Activated CD4-positive, alpha-beta memory T cell treated with anti-CD3 and anti-CD28 coated beads, Interleukin-2, amount 10 ng/mL, durations not matched to agents 7 days and 5 days (primary cell): ENCODE measurements at regions not wholly inside any gene's neighbourhood (a gene's known extent, or its start where the extent isn't known, plus 50 kb on each side); places are given as distances from the start of the nearest gene placed in this dataset.
"Not testable (repeated sequence)": the region's sequence is repeated elsewhere in the genome, so short reads cannot be mapped to it uniquely, and the experiment has no call there.

ENCODE experiments used
- CTCF ChIA-PET: fragments of 350-600 bp; sonication (Branson Sonifier 250); formaldehyde crosslinking; loops from one replicate; lab custom pipeline; 2021; ENCODE audit warnings: antibody characterized with exemption, inconsistent platforms; lab: Charles Lee
- POLR2A ChIA-PET: fragments of 350-600 bp; sonication (Branson Sonifier 250); formaldehyde crosslinking; loops from one replicate; lab custom pipeline; 2021; ENCODE audit warnings: antibody characterized with exemption; lab: Charles Lee
- DNase-seq: peaks from one replicate; pipeline ENCODE4 v3.0.0-alpha.2; 2020
- H3K27ac Mint-ChIP-seq: one replicate; pipeline ENCODE4 v1.8.0; 2021; ENCODE audit warnings: mild to moderate bottlenecking, mixed read lengths
- H3K27me3 Mint-ChIP-seq: one replicate; pipeline ENCODE4 v1.8.0; 2021; ENCODE audit warnings: mixed read lengths
- H3K36me3 Mint-ChIP-seq: one replicate; pipeline ENCODE4 v1.8.0; 2021; ENCODE audit warnings: low read depth, mixed read lengths
- H3K4me1 Mint-ChIP-seq: one replicate; pipeline ENCODE4 v1.8.0; 2021; ENCODE audit warnings: mixed read lengths
- H3K4me3 Mint-ChIP-seq: one replicate; pipeline ENCODE4 v1.8.0; 2021; ENCODE audit warnings: mild to moderate bottlenecking, mixed read lengths
- H3K9me3 Mint-ChIP-seq: one replicate; pipeline ENCODE4 v1.8.0; 2021; ENCODE audit warnings: mixed read lengths

- Mint-ChIP-seq H3K36me3 (no peaks in the 10 kb centered on the region), H3K27ac (no peak overlapping the region), H3K4me3 (no peak overlapping the region), H3K9me3 (no peaks in the 10 kb centered on the region), H3K27me3 (peaks cover 5% of the 10 kb centered on the region), H3K4me1 (no peaks in the 10 kb centered on the region)
- no peak for DNase-seq
- ChIA-PET POLR2A (no interaction called here), CTCF (no interaction called here)
Measured at GRCh38 chr10:78604721-78605120, 464.0 kb upstream of the ZMIZ1 start.

GRCh38 chr10:78605800-78606350 is 462.9 kb upstream of the ZMIZ1 start:
- Mint-ChIP-seq H3K27me3 (peaks cover 11% of the 10 kb centered on the region), H3K4me3 (no peak overlapping the region), H3K4me1 (no peaks in the 10 kb centered on the region), H3K27ac (no peak overlapping the region), H3K9me3 (peaks cover 3% of the 10 kb centered on the region), H3K36me3 (no peaks in the 10 kb centered on the region)
- no peak for DNase-seq
- CTCF ChIA-PET, result no interaction called here
- POLR2A ChIA-PET, result no interaction called here

- CTCF ChIA-PET, H3K27ac Mint-ChIP-seq, H3K36me3 Mint-ChIP-seq, H3K4me1 Mint-ChIP-seq, POLR2A ChIA-PET, H3K27me3 Mint-ChIP-seq, H3K4me3 Mint-ChIP-seq, H3K9me3 Mint-ChIP-seq, DNase-seq: not testable (repeated sequence)
Measured at GRCh38 chr10:78606766-78607165, 462.0 kb upstream of the ZMIZ1 start.

GRCh38 chr10:78609976-78610375 is 458.8 kb upstream of the ZMIZ1 start:
- ChIA-PET POLR2A (no interaction called here), CTCF (no interaction called here)
- H3K27ac Mint-ChIP-seq, result no peak overlapping the region
- no peak overlapping the region for H3K4me3 Mint-ChIP-seq
- H3K36me3 Mint-ChIP-seq, result no peaks in the 10 kb centered on the region
- no peak for DNase-seq
- H3K9me3 Mint-ChIP-seq, result peaks cover 3% of the 10 kb centered on the region
- H3K4me1 Mint-ChIP-seq, result no peaks in the 10 kb centered on the region
- H3K27me3 Mint-ChIP-seq, result peaks cover 9% of the 10 kb centered on the region

GRCh38 chr10:78613132-78613531 is 455.6 kb upstream of the ZMIZ1 start:
- Mint-ChIP-seq H3K4me3 (no peak overlapping the region), H3K9me3 (peaks cover 3% of the 10 kb centered on the region), H3K27me3 (peaks cover 8% of the 10 kb centered on the region), H3K4me1 (no peaks in the 10 kb centered on the region), H3K36me3 (no peaks in the 10 kb centered on the region), H3K27ac (no peak overlapping the region)
- ChIA-PET POLR2A (no interaction called here), CTCF (no interaction called here)
- DNase-seq, result no peak

GRCh38 chr10:78614267-78614666 is 454.5 kb upstream of the ZMIZ1 start:
- Mint-ChIP-seq H3K27me3 (peaks cover 6% of the 10 kb centered on the region), H3K4me3 (no peak overlapping the region), H3K4me1 (no peaks in the 10 kb centered on the region), H3K36me3 (no peaks in the 10 kb centered on the region), H3K9me3 (peaks cover 3% of the 10 kb centered on the region), H3K27ac (no peak overlapping the region)
- ChIA-PET POLR2A (no interaction called here), CTCF (no interaction called here)
- DNase-seq, result no peak

GRCh38 chr10:78614744-78615143 is 454.0 kb upstream of the ZMIZ1 start:
- Mint-ChIP-seq H3K27ac (no peak overlapping the region), H3K27me3 (peaks cover 6% of the 10 kb centered on the region), H3K36me3 (no peaks in the 10 kb centered on the region), H3K4me3 (no peak overlapping the region), H3K4me1 (no peaks in the 10 kb centered on the region), H3K9me3 (peaks cover 3% of the 10 kb centered on the region)
- CTCF ChIA-PET, result no interaction called here
- DNase-seq, result no peak
- POLR2A ChIA-PET, result no interaction called here

GRCh38 chr10:78616125-78616695 is 452.6 kb upstream of the ZMIZ1 start:
- POLR2A ChIA-PET, result no interaction called here
- H3K27ac Mint-ChIP-seq, result no peak overlapping the region
- CTCF ChIA-PET, result no interaction called here
- DNase-seq, result no peak
- H3K4me3 Mint-ChIP-seq, result no peak overlapping the region
- H3K4me1 Mint-ChIP-seq, result no peaks in the 10 kb centered on the region
- H3K36me3 Mint-ChIP-seq, result no peaks in the 10 kb centered on the region
- H3K27me3 Mint-ChIP-seq, result peaks cover 8% of the 10 kb centered on the region
- no peaks in the 10 kb centered on the region for H3K9me3 Mint-ChIP-seq

GRCh38 chr10:78617115-78617514 is 451.7 kb upstream of the ZMIZ1 start:
- H3K36me3 Mint-ChIP-seq, result no peaks in the 10 kb centered on the region
- POLR2A ChIA-PET, result no interaction called here

GRCh38 chr10:78617631-78618030 is 451.1 kb upstream of the ZMIZ1 start:
- peaks cover 10% of the 10 kb centered on the region for H3K27me3 Mint-ChIP-seq
- CTCF ChIA-PET, result no interaction called here
- H3K4me3 Mint-ChIP-seq, result no peak overlapping the region
- no peaks in the 10 kb centered on the region for H3K36me3 Mint-ChIP-seq
- DNase-seq, result no peak
- POLR2A ChIA-PET, result no interaction called here
- H3K27ac Mint-ChIP-seq, result no peak overlapping the region
- no peaks in the 10 kb centered on the region for H3K4me1 Mint-ChIP-seq
- H3K9me3 Mint-ChIP-seq, result no peaks in the 10 kb centered on the region

More at GRCh38 chr10:78617115-78617514, 451.7 kb upstream of the ZMIZ1 start:
- H3K27me3 Mint-ChIP-seq, result peaks cover 10% of the 10 kb centered on the region
- CTCF ChIA-PET, result no interaction called here
- H3K9me3 Mint-ChIP-seq, result no peaks in the 10 kb centered on the region
- no peak overlapping the region for H3K4me3 Mint-ChIP-seq
- H3K27ac Mint-ChIP-seq, result no peak overlapping the region
- H3K4me1 Mint-ChIP-seq, result no peaks in the 10 kb centered on the region
- no peak for DNase-seq

- H3K4me3 Mint-ChIP-seq, result no peak overlapping the region
- H3K27ac Mint-ChIP-seq, result no peak overlapping the region
- ChIA-PET POLR2A (no interaction called here), CTCF (no interaction called here)
- H3K27me3 Mint-ChIP-seq, result peaks cover 11% of the 10 kb centered on the region
- no peaks in the 10 kb centered on the region for H3K9me3 Mint-ChIP-seq
- no peak for DNase-seq
- no peaks in the 10 kb centered on the region for H3K36me3 Mint-ChIP-seq
- H3K4me1 Mint-ChIP-seq, result no peaks in the 10 kb centered on the region
Measured at GRCh38 chr10:78618050-78618449, 450.7 kb upstream of the ZMIZ1 start.

GRCh38 chr10:78619115-78619851 is 449.5 kb upstream of the ZMIZ1 start:
- Mint-ChIP-seq H3K27me3 (peaks cover 13% of the 10 kb centered on the region), H3K27ac (no peak overlapping the region), H3K4me1 (no peaks in the 10 kb centered on the region), H3K36me3 (no peaks in the 10 kb centered on the region), H3K4me3 (no peak overlapping the region), H3K9me3 (no peaks in the 10 kb centered on the region)
- CTCF ChIA-PET, result no interaction called here
- DNase-seq, result no peak
- POLR2A ChIA-PET, result no interaction called here

- ChIA-PET POLR2A (no interaction called here), CTCF (no interaction called here)
- Mint-ChIP-seq H3K36me3 (no peaks in the 10 kb centered on the region), H3K27ac (no peak overlapping the region), H3K9me3 (no peaks in the 10 kb centered on the region), H3K27me3 (peaks cover 13% of the 10 kb centered on the region), H3K4me1 (no peaks in the 10 kb centered on the region), H3K4me3 (no peak overlapping the region)
- no peak for DNase-seq
Measured at GRCh38 chr10:78619896-78620295, 448.9 kb upstream of the ZMIZ1 start.
